K562 (cell line): ENCODE measurements at regions not wholly inside any gene's neighbourhood (a gene's known extent, or its start where the extent isn't known, plus 50 kb on each side); places are given as distances from the start of the nearest gene placed in this dataset.

Experiments
- ATAC-seq: fragments of 200-7000 bp; cut with Tn5 transposase; 3 replicates; pipeline ENCODE4 v1.9.1; 2020; ENCODE audit warnings: moderate library complexity
- BruUV-seq: library from RNA; stranded (reverse); fragments of 400-500 nt; replicated peaks from 2 replicates; lab custom pipeline; 2021; lab: Mats Ljungman, UMichigan
- CTCF ChIA-PET: fragments of 300-600 bp; formaldehyde crosslinking; extraction: SDS; loops from one replicate; lab custom pipeline; 2021; ENCODE audit warnings: low intra/inter-chr PET ratio; lab: Yijun Ruan, JAX
- POLR2A ChIA-PET: fragments of 300-600, 350-650 bp; sonication (Branson Sonifier 250); formaldehyde crosslinking; extraction: SDS; loops from one replicate; lab custom pipeline; 2021; ENCODE audit warnings: antibody characterized with exemption, inconsistent platforms; lab: Yijun Ruan, JAX
- DNase-seq, 4 experiments: peaks; one replicate each; pipeline versions ENCODE4 v3.0.0 to v3.0.0-alpha.2; 2011 to 2018; ENCODE audit warnings: low spot score in 3 of 4, mixed read lengths in 3 of 4; ENCODE audit errors: extremely low read depth in 1 of 4
- FAIRE-seq: peaks from 2 replicates; lab custom pipeline; 2011; peaks lifted over from hg19 to GRCh38; lab: Jason Lieb, UNC
- H2AFZ ChIP-seq: 2 replicates; pipeline ENCODE4 v1.6.0; 2011; ENCODE audit warnings: low read depth, low read length, control low read depth, inconsistent platforms
- H3K27ac ChIP-seq: fragments of 200-600 bp; 3 replicates; pipeline ENCODE4 v1.8.0; 2011; ENCODE audit warnings: low read depth, mild to moderate bottlenecking, control low read depth, inconsistent platforms, low read length, moderate library complexity, mixed read lengths; ENCODE audit errors: extremely low read depth
- H3K27me3 ChIP-seq, 2 experiments: fragments of 300-600 bp in 1 of 2; 2 replicates in 1 of 2; 3 replicates in 1 of 2; pipeline versions ENCODE4 v1.6.0 to v1.8.0; 2011; ENCODE audit warnings: inconsistent platforms in 2 of 2, low read length in 2 of 2, mild to moderate bottlenecking in 1 of 2, mixed read lengths in 1 of 2, moderate library complexity in 1 of 2; ENCODE audit not compliant: control insufficient read depth in 2 of 2, insufficient read depth in 2 of 2
- H3K36me3 ChIP-seq: fragments of 300-600 bp; 3 replicates; pipeline ENCODE4 v1.8.0; 2011; ENCODE audit warnings: mild to moderate bottlenecking, low read length, inconsistent platforms; ENCODE audit not compliant: control insufficient read depth, insufficient read depth
- H3K4me1 ChIP-seq, 2 experiments: fragments of 200-600 bp in 1 of 2; replicated peaks in 1 of 2; 2 replicates in 1 of 2; 3 replicates in 1 of 2; pipeline versions ENCODE4 v1.5.1 to v1.8.0; 2011; ENCODE audit warnings: inconsistent platforms in 2 of 2, low read length in 2 of 2, mild to moderate bottlenecking in 1 of 2, mixed read lengths in 1 of 2, moderate library complexity in 1 of 2; ENCODE audit not compliant: control insufficient read depth in 2 of 2, insufficient read depth in 2 of 2
- H3K4me2 ChIP-seq: 2 replicates; pipeline ENCODE4 v1.6.1; 2011; ENCODE audit warnings: low read length, control low read depth, inconsistent platforms, mixed read lengths; ENCODE audit not compliant: insufficient read depth
- H3K4me3 ChIP-seq: fragments of 200-600 bp; sonication (generic), shearing (Covaris generic); 2 replicates; pipeline ENCODE4 v1.5.1; 2016; ENCODE audit warnings: control low read depth, inconsistent platforms
- H3K79me2 ChIP-seq: fragments of 200-600 bp; 3 replicates; pipeline ENCODE4 v1.8.0; 2011; ENCODE audit warnings: low read length, inconsistent platforms; ENCODE audit not compliant: control insufficient read depth, insufficient read depth
- H3K9ac ChIP-seq, 2 experiments: 2 replicates each; pipeline versions ENCODE4 v1.6.0 to v1.6.1; 2011; ENCODE audit warnings: low read depth in 2 of 2, low read length in 2 of 2, control low read depth in 1 of 2, inconsistent platforms in 1 of 2, mild to moderate bottlenecking in 1 of 2, mixed read lengths in 1 of 2; ENCODE audit not compliant: insufficient read depth in 1 of 2
- H3K9me1 ChIP-seq: one replicate; pipeline ENCODE4 v1.6.0; 2011; ENCODE audit warnings: inconsistent platforms, mild to moderate bottlenecking, low read length, moderate library complexity; ENCODE audit not compliant: control insufficient read depth, insufficient read depth
- H3K9me3 ChIP-seq: replicated peaks from 2 replicates; pipeline ENCODE4 v1.5.1; 2011; ENCODE audit warnings: low read depth, low read length, inconsistent platforms; ENCODE audit not compliant: control insufficient read depth, insufficient read depth
- H4K20me1 ChIP-seq: replicated peaks from 2 replicates; pipeline ENCODE4 v1.6.1; 2011; ENCODE audit warnings: low read length, inconsistent platforms, mixed read lengths; ENCODE audit not compliant: control insufficient read depth, insufficient read depth
- ARID3A ChIP-seq: IDR thresholded peaks from 2 replicates; pipeline ENCODE4 v1.6.1; 2012; ENCODE audit warnings: low read depth, low read length, improper control_type of control experiment, borderline replicate concordance
- GABPB1 ChIP-seq: sonication (generic); formaldehyde crosslinking; IDR thresholded peaks from 2 replicates; pipeline ENCODE4 v1.8.0; 2022; ENCODE audit warnings: mild to moderate bottlenecking, missing genetic modification reagents
- HOMEZ ChIP-seq: fragments of 250-450 bp; sonication (Bioruptor Pico); IDR thresholded peaks from 2 replicates; pipeline ENCODE4 v1.4.0; 2020; ENCODE audit warnings: mild to moderate bottlenecking, moderate library complexity
- KDM4B ChIP-seq, 2 experiments: fragments of 450-650 bp in 1 of 2; sonication (generic) in 1 of 2; IDR thresholded peaks; 2 replicates each; pipeline ENCODE4 v1.6.1; 2016 to 2017; ENCODE audit warnings: borderline replicate concordance in 2 of 2, antibody characterized with exemption in 1 of 2, low read depth in 1 of 2, mild to moderate bottlenecking in 1 of 2
- MECOM ChIP-seq: fragments of 250-450 bp; sonication (Bioruptor Pico); IDR thresholded peaks from 2 replicates; pipeline ENCODE4 v1.8.0; 2022; ENCODE audit warnings: inconsistent platforms
- SLC30A9 ChIP-seq: fragments of 250-450 bp; sonication (Bioruptor Pico); IDR thresholded peaks from 2 replicates; pipeline ENCODE4 v1.8.0; 2022; ENCODE audit warnings: mild to moderate bottlenecking, moderate library complexity
- TAF7 ChIP-seq: fragments of 450-650 bp; IDR thresholded peaks from 2 replicates; pipeline ENCODE4 v1.6.1; 2016; ENCODE audit warnings: missing genetic modification characterization, missing compliant biosample characterization
- YBX1 ChIP-seq: fragments of 450-650 bp; IDR thresholded peaks from 2 replicates; pipeline ENCODE4 v1.7.1; 2016; ENCODE audit warnings: mild to moderate bottlenecking
- ZFP1 ChIP-seq: fragments of 450-650 bp; formaldehyde crosslinking; IDR thresholded peaks from 2 replicates; pipeline ENCODE4 v1.4.0; 2020; ENCODE audit warnings: mild to moderate bottlenecking, mixed read lengths
- ZNF507 ChIP-seq: conservative IDR thresholded peaks from 2 replicates; pipeline ENCODE4 v1.6.1; 2017; ENCODE audit warnings: missing genetic modification characterization, missing compliant biosample characterization
- WGBS: fragments of 100-300 bp; shearing (Covaris generic); methylation state at CpG from one replicate; pipeline ENCODE4 v1.1.6; 2016; ENCODE audit warnings: low coverage, mixed read lengths; ENCODE audit not compliant: insufficient coverage; ENCODE audit errors: missing lambda C conversion rate; 5-methylcytosine and 5-hydroxymethylcytosine counted together
- in situ Hi-C: fragments of 300-500 bp; cut with MboI; formaldehyde crosslinking; loops from 4 replicates; pipeline ENCODE4 v1.15.0; 2018; ENCODE audit warnings: inconsistent platforms, mixed read lengths
- intact Hi-C: fragments of 100-400 bp; cut with micrococcal nuclease; formaldehyde crosslinking; loops from 2 replicates; pipeline ENCODE4 v1.14.2; 2022

GRCh38 chr10:2933071-2933470, 134.3 kb upstream of the PFKP start (continued):
- no peak for TF ChIP-seq HOMEZ (CRISPR knock-in tag)

- no TSS peak for BruUV-seq
- 0 out of 2 replicates have a peak, but pooled peaks cover 1% of the 10 kb centered on the region for H3K9me3 ChIP-seq
- H3K9ac ChIP-seq, result no peak overlapping the region
- ATAC-seq (no peak), FAIRE-seq (no peak), DNase-seq (no peak)
- no peak overlapping the region for H3K27ac ChIP-seq
- in situ Hi-C loops (loop anchor here (5.0 kb wide), 1 partner anchor 118 kb away; no protein-coding TSS in a partner anchor), intact Hi-C loops (loop anchor here (5.0 kb wide), 1 partner anchor 48 kb away; no protein-coding TSS in a partner anchor)
- CTCF ChIA-PET, result interaction anchor here (0.7 to 1.1 kb wide), 2 partner anchors 115 to 266 kb away, joined by 3 read pairs; no protein-coding TSS in a partner anchor
- TF ChIP-seq YBX1 (no peak), ZNF507 (tag) (no peak), MECOM (CRISPR knock-in tag) (no peak), TAF7 (tag) (no peak), ZFP1 (no peak), ARID3A (no peak), SLC30A9 (CRISPR knock-in tag) (no peak), KDM4B (IDR thresholded peaks at IDR 0.05; ENCODE audit: borderline replicate concordance in 2 of 2, low read depth in 1 of 2) (no peak), GABPB1 (CRISPR knock-in tag) (no peak)
- H3K4me1 ChIP-seq, result no peaks in the 10 kb centered on the region
- no peak overlapping the region for H3K4me3 ChIP-seq
- no peak overlapping the region for H2AFZ ChIP-seq
- H3K9me1 ChIP-seq, result no peaks in the 10 kb centered on the region
- no peaks in the 10 kb centered on the region for H3K79me2 ChIP-seq
- peaks cover 7% of the 10 kb centered on the region; the same call in 1 of the 2 replicates for H4K20me1 ChIP-seq
- no peak overlapping the region for H3K4me2 ChIP-seq
- H3K27me3 ChIP-seq, result peaks cover 18 to 43% of the 10 kb centered on the region in 2 experiments
- WGBS, result 2% methylated on average over 10 of the region's 10 CpGs
- no peaks in the 10 kb centered on the region for H3K36me3 ChIP-seq
- POLR2A ChIA-PET, result no interaction called here
Measured at GRCh38 chr10:2929480-2930258, 137.7 kb upstream of the PFKP start.
